H1 (cell line): ENCODE measurements at regions not wholly inside any gene's neighbourhood (a gene's known extent, or its start where the extent isn't known, plus 50 kb on each side); places are given as distances from the start of the nearest gene placed in this dataset.

ENCODE experiments used
- CTCF ChIA-PET: fragments of 300-600 bp; sonication (Branson Sonifier 250); formaldehyde crosslinking; loops from one replicate; lab custom pipeline; 2021; ENCODE audit not compliant: partially characterized antibody; lab: Charles Lee
- POLR2A ChIA-PET: fragments of 300-600 bp; sonication (Branson Sonifier 250); formaldehyde crosslinking; loops from one replicate; lab custom pipeline; 2021; ENCODE audit warnings: inconsistent platforms; ENCODE audit not compliant: partially characterized antibody; lab: Charles Lee
- DNase-seq, 2 experiments: peaks; one replicate each; pipeline versions ENCODE4 v3.0.0 to v3.0.0-alpha.2; 2010 to 2022; ENCODE audit warnings: low spot score in 2 of 2, low read depth in 1 of 2, mixed read lengths in 1 of 2
- FAIRE-seq: peaks from 2 replicates; lab custom pipeline; 2011; peaks lifted over from hg19 to GRCh38; lab: Jason Lieb, UNC
- H2AFZ ChIP-seq: 2 replicates; pipeline ENCODE4 v1.8.1; 2012; ENCODE audit warnings: low read length, inconsistent platforms
- H2AK5ac ChIP-seq: 2 replicates; pipeline ENCODE4 v1.6.1; 2013; ENCODE audit warnings: low read depth, low read length
- H2BK120ac ChIP-seq: replicated peaks from 2 replicates; pipeline ENCODE3; 2013; ENCODE audit warnings: low read depth, low read length, inconsistent platforms
- H2BK12ac ChIP-seq: 2 replicates; pipeline ENCODE4 v1.6.1; 2013; ENCODE audit warnings: low read depth, low read length
- H2BK15ac ChIP-seq: 2 replicates; pipeline ENCODE4 v1.6.1; 2013; ENCODE audit warnings: low read length
- H2BK20ac ChIP-seq: 2 replicates; pipeline ENCODE4 v1.6.1; 2013; ENCODE audit warnings: low read length
- H2BK5ac ChIP-seq: 2 replicates; pipeline ENCODE4 v1.6.1; 2013; ENCODE audit warnings: low read depth, low read length
- H3K14ac ChIP-seq: 2 replicates; pipeline ENCODE4 v1.6.1; 2013; ENCODE audit warnings: inconsistent platforms; ENCODE audit not compliant: insufficient read length
- H3K18ac ChIP-seq: 2 replicates; pipeline ENCODE4 v1.6.1; 2013; ENCODE audit warnings: low read length; ENCODE audit errors: extremely low read depth
- H3K23ac ChIP-seq: 2 replicates; pipeline ENCODE4 v1.6.1; 2013; ENCODE audit warnings: inconsistent platforms; ENCODE audit not compliant: insufficient read length
- H3K23me2 ChIP-seq: 2 replicates; pipeline ENCODE4 v1.6.1; 2013; ENCODE audit warnings: low read depth, low read length
- H3K27ac ChIP-seq: 2 replicates; pipeline ENCODE4 v1.6.1; 2011; ENCODE audit warnings: low read depth, low read length, inconsistent platforms
- H3K27me3 ChIP-seq, 4 experiments: replicated peaks in 1 of 4; 1 replicate in 1 of 4; 2 replicates in 3 of 4; pipeline versions ENCODE4 v1.6.1 to v1.8.1; 2011 to 2013; ENCODE audit warnings: low read length in 3 of 4, mild to moderate bottlenecking in 3 of 4, inconsistent platforms in 2 of 4, mixed read lengths in 2 of 4, moderate library complexity in 1 of 4; ENCODE audit not compliant: control insufficient read depth in 3 of 4, insufficient read depth in 3 of 4; ENCODE audit errors: extremely low read depth in 1 of 4
- H3K36me3 ChIP-seq, 4 experiments: 2 replicates each; pipeline versions ENCODE4 v1.6.1 to v1.8.1; 2011 to 2013; ENCODE audit warnings: mild to moderate bottlenecking in 4 of 4, low read length in 3 of 4, moderate library complexity in 2 of 4, control low read depth in 1 of 4, inconsistent platforms in 1 of 4; ENCODE audit not compliant: insufficient read depth in 4 of 4, control insufficient read depth in 2 of 4
- H3K4ac ChIP-seq: replicated peaks from 2 replicates; pipeline ENCODE3; 2013; ENCODE audit warnings: low read length, low read depth, mixed read lengths, inconsistent platforms; ENCODE audit not compliant: insufficient read length
- H3K4me1 ChIP-seq, 4 experiments: replicated peaks in 1 of 4; 1 replicate in 1 of 4; 2 replicates in 3 of 4; pipeline versions ENCODE4 v1.6.1 to v1.8.1; 2011 to 2013; ENCODE audit warnings: low read length in 3 of 4, inconsistent platforms in 2 of 4, mixed read lengths in 1 of 4; ENCODE audit not compliant: insufficient read depth in 4 of 4, control insufficient read depth in 3 of 4
- H3K4me2 ChIP-seq, 2 experiments: 2 replicates each; pipeline versions ENCODE4 v1.6.1 to v1.8.1; 2011 to 2013; ENCODE audit warnings: low read depth in 2 of 2, low read length in 2 of 2, control low read depth in 1 of 2, inconsistent platforms in 1 of 2, mild to moderate bottlenecking in 1 of 2; ENCODE audit not compliant: insufficient read depth in 1 of 2
- H3K4me3 ChIP-seq, 4 experiments: fragments of 200-600, 300-600 bp in 1 of 4; sonication (generic), shearing (Covaris generic), sonication (Bioruptor Twin) in 1 of 4; 2 replicates each; pipeline versions ENCODE4 v1.5.1 to v1.8.1; 2011 to 2016; ENCODE audit warnings: low read length in 4 of 4, low read depth in 3 of 4, control low read depth in 2 of 4, inconsistent platforms in 2 of 4, mild to moderate bottlenecking in 2 of 4, mixed read lengths in 1 of 4, moderate library complexity in 1 of 4; ENCODE audit not compliant: insufficient read depth in 2 of 4; ENCODE audit errors: extremely low read depth in 1 of 4
- H3K56ac ChIP-seq: replicated peaks from 2 replicates; pipeline ENCODE3; 2013; ENCODE audit warnings: low read depth, mild to moderate bottlenecking, mixed read lengths, low read length, inconsistent platforms; ENCODE audit not compliant: insufficient read length
- H3K79me1 ChIP-seq: 2 replicates; pipeline ENCODE4 v1.6.1; 2013; ENCODE audit warnings: low read depth, low read length, control low read depth
- H3K79me2 ChIP-seq, 2 experiments: 2 replicates each; pipeline versions ENCODE4 v1.6.1 to v1.8.1; 2012 to 2013; ENCODE audit warnings: low read length in 2 of 2, mild to moderate bottlenecking in 2 of 2, inconsistent platforms in 1 of 2; ENCODE audit not compliant: insufficient read depth in 2 of 2, control insufficient read depth in 1 of 2
- H3K9ac ChIP-seq, 4 experiments: replicated peaks in 1 of 4; 1 replicate in 1 of 4; 2 replicates in 3 of 4; pipeline versions ENCODE4 v1.6.1 to v1.8.1; 2011 to 2013; ENCODE audit warnings: low read depth in 3 of 4, low read length in 3 of 4, control low read depth in 2 of 4, mild to moderate bottlenecking in 2 of 4, moderate library complexity in 2 of 4, inconsistent platforms in 1 of 4; ENCODE audit errors: extremely low read depth in 1 of 4
- H3K9me3 ChIP-seq, 2 experiments: 2 replicates each; pipeline versions ENCODE4 v1.6.1 to v1.8.1; 2012 to 2013; ENCODE audit warnings: mild to moderate bottlenecking in 2 of 2, moderate library complexity in 2 of 2, control low read depth in 1 of 2, inconsistent platforms in 1 of 2, low read depth in 1 of 2, low read length in 1 of 2, mixed read lengths in 1 of 2; ENCODE audit not compliant: insufficient read depth in 2 of 2
- H4K20me1 ChIP-seq, 2 experiments: replicated peaks in 1 of 2; 2 replicates each; pipeline versions ENCODE3 to v1.8.1; 2011 to 2013; ENCODE audit warnings: inconsistent platforms in 2 of 2, low read length in 2 of 2, mild to moderate bottlenecking in 1 of 2; ENCODE audit not compliant: insufficient read depth in 2 of 2, control insufficient read depth in 1 of 2
- H4K5ac ChIP-seq: 2 replicates; pipeline ENCODE4 v1.6.1; 2013; ENCODE audit warnings: low read length, low read depth, mixed read lengths, inconsistent platforms; ENCODE audit not compliant: insufficient read length
- H4K8ac ChIP-seq: 2 replicates; pipeline ENCODE4 v1.8.0; 2013; ENCODE audit warnings: mild to moderate bottlenecking, moderate library complexity, low read length, inconsistent platforms; ENCODE audit not compliant: insufficient read depth; ENCODE audit errors: extremely low read depth
- H4K91ac ChIP-seq: replicated peaks from 2 replicates; pipeline ENCODE3; 2013; ENCODE audit warnings: low read length, mixed read lengths, inconsistent platforms; ENCODE audit not compliant: insufficient read length
- KDM5A ChIP-seq: fragments of 200-600 bp; IDR thresholded peaks from 2 replicates; pipeline ENCODE4 v1.7.1; 2012; ENCODE audit warnings: mild to moderate bottlenecking, low read length, inconsistent platforms, mixed read lengths
- WGBS, 2 experiments: shearing (Covaris generic) in 1 of 2; methylation state at CpG; one replicate each; pipeline versions ENCODE4 v1.1.6 to v1.1.7; 2013 to 2015; ENCODE audit warnings: low lambda C conversion rate in 2 of 2, mixed read lengths in 2 of 2, inconsistent platforms in 1 of 2, low coverage in 1 of 2, missing lambda C conversion rate in 1 of 2; ENCODE audit not compliant: insufficient replicate concordance in 2 of 2, insufficient coverage in 1 of 2, insufficient read length in 1 of 2; ENCODE audit errors: extremely low coverage in 1 of 2, missing lambda C conversion rate in 1 of 2; 5-methylcytosine and 5-hydroxymethylcytosine counted together

- H3K9ac ChIP-seq: no peak overlapping the region
- H3K27me3 ChIP-seq: no peaks in the 10 kb centered on the region
- H4K5ac ChIP-seq: no peak overlapping the region
- CTCF ChIA-PET: interaction anchor here (0.8 to 1.5 kb wide), 4 partner anchors 10 to 22 kb away, joined by 3 to 7 read pairs (median 4); no protein-coding TSS in a partner anchor
- no peak overlapping the region for H3K23ac ChIP-seq
- H3K4ac ChIP-seq: no peak overlapping the region
- H3K56ac ChIP-seq: no peak overlapping the region
- H4K8ac ChIP-seq: no peak overlapping the region
- no peak overlapping the region for H2BK5ac ChIP-seq
- no peak overlapping the region for H3K14ac ChIP-seq
- no peak overlapping the region for H4K91ac ChIP-seq
- no peak overlapping the region for H2AK5ac ChIP-seq
- peaks cover 0 to 8% of the 10 kb centered on the region in 2 experiments; a peak in 1 of 4 replicates for H3K9me3 ChIP-seq
- no peak overlapping the region for H2BK120ac ChIP-seq
- no peak overlapping the region for H2BK12ac ChIP-seq
- no peaks in the 10 kb centered on the region for H3K4me1 ChIP-seq
- no peak overlapping the region for H3K27ac ChIP-seq
- no peak for TF ChIP-seq KDM5A
- TF ChIP-seq, all 59 proteins: peak for 0
- Histone ChIP-seq H3K23me2 (peaks cover 13% of the 10 kb centered on the region; the same call in 1 of the 2 replicates), H3K79me2 (no peaks in the 10 kb centered on the region), H2BK20ac (no peak overlapping the region), H4K20me1 (peaks cover 0 to 7% of the 10 kb centered on the region in 2 experiments), H2BK15ac (no peak overlapping the region), H3K18ac (no peak overlapping the region), H3K36me3 (no peaks in the 10 kb centered on the region), H3K4me2 (no peak overlapping the region), H3K4me3 (no peak overlapping the region), H3K79me1 (no peaks in the 10 kb centered on the region), H2AFZ (no peak overlapping the region)
- DNase-seq: no peak
- FAIRE-seq: no peak
- WGBS, 2 experiments: 94% methylated on average over 3 of the region's 3 CpGs; no CpG with 5 or more reads in 1 of the 2 experiments
- POLR2A ChIA-PET: no interaction called here
Observed at GRCh38 chr2:129733041-129733440, 246.4 kb upstream of the RAB6C start.
